BE2C (cell line): ENCODE measurements at regions not wholly inside any gene's neighbourhood (a gene's known extent, or its start where the extent isn't known, plus 50 kb on each side); places are given as distances from the start of the nearest gene placed in this dataset.
"Not testable (repeated sequence)": the region's sequence is repeated elsewhere in the genome, so short reads cannot be mapped to it uniquely, and the experiment has no call there.

Experiments
- DNase-seq: peaks from one replicate; pipeline ENCODE4 v3.0.0-alpha.2; 2020
- H3K27me3 ChIP-seq: fragments of 250-450 bp; sonication (Bioruptor Pico); 2 replicates; pipeline ENCODE4 v1.5.1; 2020; ENCODE audit warnings: mild to moderate bottlenecking
- H3K36me3 ChIP-seq: fragments of 250-450 bp; sonication (Bioruptor Pico); 2 replicates; pipeline ENCODE4 v1.5.1; 2020; ENCODE audit warnings: mild to moderate bottlenecking
- H3K4me1 ChIP-seq: fragments of 250-450 bp; sonication (Bioruptor Pico); 2 replicates; pipeline ENCODE4 v1.5.1; 2020
- H3K4me3 ChIP-seq: 2 replicates; pipeline ENCODE4 v1.5.1; 2011; ENCODE audit warnings: low read depth, low read length
- H3K9me3 ChIP-seq: fragments of 250-450 bp; sonication (Bioruptor Pico); 2 replicates; pipeline ENCODE4 v1.5.1; 2020
- CTCF ChIP-seq: IDR thresholded peaks from 2 replicates; pipeline ENCODE4 v1.5.1; 2012; ENCODE audit warnings: mild to moderate bottlenecking, low read depth, low read length

GRCh38 chr10:22158426-22158825 lies 59.4 kb downstream of the EBLN1 start:
- TF ChIP-seq CTCF = no peak
- no peak for DNase-seq
- Histone ChIP-seq H3K4me1 (no peaks in the 10 kb centered on the region), H3K4me3 (no peak overlapping the region), H3K36me3 (no peaks in the 10 kb centered on the region), H3K27me3 (no peaks in the 10 kb centered on the region), H3K9me3 (no peaks in the 10 kb centered on the region)

- H3K4me1 ChIP-seq = no peaks in the 10 kb centered on the region
- no peak for DNase-seq
Observed at GRCh38 chr10:22156750-22157149, 61.1 kb downstream of the EBLN1 start.

GRCh38 chr10:22152403-22152802 lies 65.4 kb downstream of the EBLN1 start:
- no peak for DNase-seq
- no peak for TF ChIP-seq CTCF
- no peak overlapping the region for H3K4me3 ChIP-seq
- no peaks in the 10 kb centered on the region for H3K27me3 ChIP-seq
- no peaks in the 10 kb centered on the region for H3K36me3 ChIP-seq
- no peaks in the 10 kb centered on the region for H3K4me1 ChIP-seq
- H3K9me3 ChIP-seq = no peaks in the 10 kb centered on the region

More at GRCh38 chr10:22156750-22157149, 61.1 kb downstream of the EBLN1 start:
- Histone ChIP-seq H3K4me3 (no peak overlapping the region), H3K9me3 (no peaks in the 10 kb centered on the region), H3K36me3 (no peaks in the 10 kb centered on the region), H3K27me3 (no peaks in the 10 kb centered on the region)
- TF ChIP-seq CTCF = no peak

GRCh38 chr10:22150842-22151241 lies 67.0 kb downstream of the EBLN1 start:
- Histone ChIP-seq H3K36me3 (no peaks in the 10 kb centered on the region), H3K4me3 (no peak overlapping the region), H3K4me1 (no peaks in the 10 kb centered on the region), H3K9me3 (peaks cover 2% of the 10 kb centered on the region; the same call in 1 of the 2 replicates), H3K27me3 (no peaks in the 10 kb centered on the region)
- no peak for TF ChIP-seq CTCF
- DNase-seq = no peak

- no peaks in the 10 kb centered on the region for H3K4me1 ChIP-seq
- no peak for TF ChIP-seq CTCF
- H3K9me3 ChIP-seq = peaks cover 2% of the 10 kb centered on the region; the same call in 1 of the 2 replicates
- no peaks in the 10 kb centered on the region for H3K36me3 ChIP-seq
- H3K4me3 ChIP-seq = no peak overlapping the region
- DNase-seq = no peak
- H3K27me3 ChIP-seq = no peaks in the 10 kb centered on the region
Observed at GRCh38 chr10:22148961-22149360, 68.9 kb downstream of the EBLN1 start.

- DNase-seq, H3K4me3 ChIP-seq, H3K27me3 ChIP-seq, H3K36me3 ChIP-seq, H3K9me3 ChIP-seq, H3K4me1 ChIP-seq: not testable (repeated sequence)
Observed at GRCh38 chr10:22145873-22146272, 71.9 kb downstream of the EBLN1 start.

- no peak overlapping the region for H3K4me3 ChIP-seq
- H3K4me1 ChIP-seq = no peaks in the 10 kb centered on the region
Observed at GRCh38 chr10:22137542-22137941, 80.3 kb downstream of the EBLN1 start.

More at GRCh38 chr10:22137542-22137941, 80.3 kb downstream of the EBLN1 start:
- DNase-seq = no peak
- no peaks in the 10 kb centered on the region for H3K36me3 ChIP-seq
- H3K9me3 ChIP-seq = no peaks in the 10 kb centered on the region
- no peak for TF ChIP-seq CTCF
- H3K27me3 ChIP-seq = no peaks in the 10 kb centered on the region; the same call in 1 of the 2 replicates
